Astrocyte (in vitro differentiated cells and primary cell): ENCODE measurements at regions not wholly inside any gene's neighbourhood (a gene's known extent, or its start where the extent isn't known, plus 50 kb on each side); places are given as distances from the start of the nearest gene placed in this dataset.

Source experiments
- CTCF ChIP-seq: IDR thresholded peaks from 2 replicates; pipeline ENCODE4 v1.5.1; 2011; ENCODE audit warnings: low read depth, mild to moderate bottlenecking, inconsistent platforms, low read length, moderate library complexity; ENCODE audit not compliant: insufficient read depth
- EZH2 ChIP-seq: IDR thresholded peaks from 2 replicates; pipeline ENCODE4 v1.6.1; 2012; ENCODE audit warnings: mild to moderate bottlenecking, low read length, inconsistent platforms; ENCODE audit not compliant: insufficient read depth

GRCh38 chr15:57895291-57895690, 170.2 kb downstream of the ALDH1A2 start:
- TF ChIP-seq CTCF (no peak), EZH2 (no peak)
